ENCODE measurements at regions not wholly inside any gene's neighbourhood (a gene's known extent, or its start where the extent isn't known, plus 50 kb on each side); places are given as distances from the start of the nearest gene placed in this dataset.

DNA sequence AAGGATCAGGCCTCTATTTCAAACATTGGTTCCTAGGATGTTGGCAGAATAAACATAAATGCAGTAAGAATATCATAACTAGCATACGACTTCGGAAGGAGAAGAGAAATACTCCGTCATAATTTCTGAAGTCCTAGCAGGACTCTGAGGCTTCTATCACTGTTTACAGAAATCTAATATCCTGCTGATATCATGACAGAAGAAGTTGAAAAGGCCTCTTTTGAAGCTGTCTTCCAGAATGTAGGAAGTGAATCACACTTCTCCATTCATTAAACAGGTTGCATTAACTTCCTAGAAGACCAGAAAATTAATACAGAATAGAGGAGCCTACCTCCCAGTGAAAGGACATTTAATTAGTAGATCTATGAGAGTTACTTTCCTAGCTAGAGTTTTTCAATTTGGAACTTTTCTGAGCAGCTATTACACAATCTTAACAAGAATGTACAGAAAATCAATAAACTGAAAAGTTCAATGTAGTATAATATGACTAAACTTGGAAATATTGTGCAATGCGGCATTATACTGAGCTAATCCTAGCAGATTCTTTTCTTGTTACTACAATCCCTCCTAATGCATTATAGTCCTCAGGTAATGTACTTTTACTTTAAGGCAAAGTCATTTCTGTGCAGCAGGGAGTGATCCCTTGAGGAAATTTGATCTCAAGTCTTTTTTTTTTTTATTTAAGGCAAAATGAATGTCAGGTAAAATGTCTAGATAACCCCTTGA, 622.6 kb upstream of the CELF2 start:
- no peak for TF ChIP-seq JUND (IDR thresholded peaks at IDR 0.05)
- TF ChIP-seq, protein P1, sequence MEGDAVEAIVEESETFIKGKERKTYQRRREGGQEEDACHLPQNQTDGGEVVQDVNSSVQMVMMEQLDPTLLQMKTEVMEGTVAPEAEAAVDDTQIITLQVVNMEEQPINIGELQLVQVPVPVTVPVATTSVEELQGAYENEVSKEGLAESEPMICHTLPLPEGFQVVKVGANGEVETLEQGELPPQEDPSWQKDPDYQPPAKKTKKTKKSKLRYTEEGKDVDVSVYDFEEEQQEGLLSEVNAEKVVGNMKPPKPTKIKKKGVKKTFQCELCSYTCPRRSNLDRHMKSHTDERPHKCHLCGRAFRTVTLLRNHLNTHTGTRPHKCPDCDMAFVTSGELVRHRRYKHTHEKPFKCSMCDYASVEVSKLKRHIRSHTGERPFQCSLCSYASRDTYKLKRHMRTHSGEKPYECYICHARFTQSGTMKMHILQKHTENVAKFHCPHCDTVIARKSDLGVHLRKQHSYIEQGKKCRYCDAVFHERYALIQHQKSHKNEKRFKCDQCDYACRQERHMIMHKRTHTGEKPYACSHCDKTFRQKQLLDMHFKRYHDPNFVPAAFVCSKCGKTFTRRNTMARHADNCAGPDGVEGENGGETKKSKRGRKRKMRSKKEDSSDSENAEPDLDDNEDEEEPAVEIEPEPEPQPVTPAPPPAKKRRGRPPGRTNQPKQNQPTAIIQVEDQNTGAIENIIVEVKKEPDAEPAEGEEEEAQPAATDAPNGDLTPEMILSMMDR (IDR thresholded peaks at IDR 0.05; ENCODE audit: low read depth, low read length, missing input control), result no peak
- no peak for TF ChIP-seq TAF1 (conservative IDR thresholded peaks at IDR 0.05)
- TF ChIP-seq, protein P2, sequence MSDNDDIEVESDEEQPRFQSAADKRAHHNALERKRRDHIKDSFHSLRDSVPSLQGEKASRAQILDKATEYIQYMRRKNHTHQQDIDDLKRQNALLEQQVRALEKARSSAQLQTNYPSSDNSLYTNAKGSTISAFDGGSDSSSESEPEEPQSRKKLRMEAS (IDR thresholded peaks at IDR 0.05), result no peak
- TF ChIP-seq YY1 (IDR thresholded peaks at IDR 0.05), result no peak
- TF ChIP-seq, protein P3, sequence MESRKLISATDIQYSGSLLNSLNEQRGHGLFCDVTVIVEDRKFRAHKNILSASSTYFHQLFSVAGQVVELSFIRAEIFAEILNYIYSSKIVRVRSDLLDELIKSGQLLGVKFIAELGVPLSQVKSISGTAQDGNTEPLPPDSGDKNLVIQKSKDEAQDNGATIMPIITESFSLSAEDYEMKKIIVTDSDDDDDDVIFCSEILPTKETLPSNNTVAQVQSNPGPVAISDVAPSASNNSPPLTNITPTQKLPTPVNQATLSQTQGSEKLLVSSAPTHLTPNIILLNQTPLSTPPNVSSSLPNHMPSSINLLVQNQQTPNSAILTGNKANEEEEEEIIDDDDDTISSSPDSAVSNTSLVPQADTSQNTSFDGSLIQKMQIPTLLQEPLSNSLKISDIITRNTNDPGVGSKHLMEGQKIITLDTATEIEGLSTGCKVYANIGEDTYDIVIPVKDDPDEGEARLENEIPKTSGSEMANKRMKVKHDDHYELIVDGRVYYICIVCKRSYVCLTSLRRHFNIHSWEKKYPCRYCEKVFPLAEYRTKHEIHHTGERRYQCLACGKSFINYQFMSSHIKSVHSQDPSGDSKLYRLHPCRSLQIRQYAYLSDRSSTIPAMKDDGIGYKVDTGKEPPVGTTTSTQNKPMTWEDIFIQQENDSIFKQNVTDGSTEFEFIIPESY (IDR thresholded peaks at IDR 0.05), result no peak
- TF ChIP-seq, protein P4, sequence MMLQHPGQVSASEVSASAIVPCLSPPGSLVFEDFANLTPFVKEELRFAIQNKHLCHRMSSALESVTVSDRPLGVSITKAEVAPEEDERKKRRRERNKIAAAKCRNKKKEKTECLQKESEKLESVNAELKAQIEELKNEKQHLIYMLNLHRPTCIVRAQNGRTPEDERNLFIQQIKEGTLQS (IDR thresholded peaks at IDR 0.05), result no peak
- TF ChIP-seq RAD21 (IDR thresholded peaks at IDR 0.05), result no peak
- TF ChIP-seq HNF4G (IDR thresholded peaks at IDR 0.05), result no peak
- no peak for TF ChIP-seq EGR1 (IDR thresholded peaks at IDR 0.05; ENCODE audit: low read depth in 2 of 2)
- TF ChIP-seq, protein P5, sequence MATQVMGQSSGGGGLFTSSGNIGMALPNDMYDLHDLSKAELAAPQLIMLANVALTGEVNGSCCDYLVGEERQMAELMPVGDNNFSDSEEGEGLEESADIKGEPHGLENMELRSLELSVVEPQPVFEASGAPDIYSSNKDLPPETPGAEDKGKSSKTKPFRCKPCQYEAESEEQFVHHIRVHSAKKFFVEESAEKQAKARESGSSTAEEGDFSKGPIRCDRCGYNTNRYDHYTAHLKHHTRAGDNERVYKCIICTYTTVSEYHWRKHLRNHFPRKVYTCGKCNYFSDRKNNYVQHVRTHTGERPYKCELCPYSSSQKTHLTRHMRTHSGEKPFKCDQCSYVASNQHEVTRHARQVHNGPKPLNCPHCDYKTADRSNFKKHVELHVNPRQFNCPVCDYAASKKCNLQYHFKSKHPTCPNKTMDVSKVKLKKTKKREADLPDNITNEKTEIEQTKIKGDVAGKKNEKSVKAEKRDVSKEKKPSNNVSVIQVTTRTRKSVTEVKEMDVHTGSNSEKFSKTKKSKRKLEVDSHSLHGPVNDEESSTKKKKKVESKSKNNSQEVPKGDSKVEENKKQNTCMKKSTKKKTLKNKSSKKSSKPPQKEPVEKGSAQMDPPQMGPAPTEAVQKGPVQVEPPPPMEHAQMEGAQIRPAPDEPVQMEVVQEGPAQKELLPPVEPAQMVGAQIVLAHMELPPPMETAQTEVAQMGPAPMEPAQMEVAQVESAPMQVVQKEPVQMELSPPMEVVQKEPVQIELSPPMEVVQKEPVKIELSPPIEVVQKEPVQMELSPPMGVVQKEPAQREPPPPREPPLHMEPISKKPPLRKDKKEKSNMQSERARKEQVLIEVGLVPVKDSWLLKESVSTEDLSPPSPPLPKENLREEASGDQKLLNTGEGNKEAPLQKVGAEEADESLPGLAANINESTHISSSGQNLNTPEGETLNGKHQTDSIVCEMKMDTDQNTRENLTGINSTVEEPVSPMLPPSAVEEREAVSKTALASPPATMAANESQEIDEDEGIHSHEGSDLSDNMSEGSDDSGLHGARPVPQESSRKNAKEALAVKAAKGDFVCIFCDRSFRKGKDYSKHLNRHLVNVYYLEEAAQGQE (IDR thresholded peaks at IDR 0.05), result no peak
- no peak for TF ChIP-seq RXRA (IDR thresholded peaks at IDR 0.05)
- TF ChIP-seq GABPA (IDR thresholded peaks at IDR 0.05 in 1 of 2, conservative IDR thresholded peaks at IDR 0.05 in 1 of 2), result no peak
